Uterus (tissue), 2 donors: ENCODE measurements at regions not wholly inside any gene's neighbourhood (a gene's known extent, or its start where the extent isn't known, plus 50 kb on each side); places are given as distances from the start of the nearest gene placed in this dataset.

Experiments used
- CTCF ChIP-seq, 4 experiments: fragments of 200-600 bp in 2 of 4; fragments of 450-650 bp in 2 of 4; sonication (generic) in 2 of 4; IDR thresholded peaks; one replicate each; pipeline ENCODE4 v1.5.1; 2016 to 2019; ENCODE audit warnings: antibody characterized with exemption in 4 of 4, mild to moderate bottlenecking in 2 of 4, moderate library complexity in 1 of 4
- POLR2A ChIP-seq, 2 donors: fragments of 450-650 bp; IDR thresholded peaks; one replicate each; pipeline ENCODE4 v1.6.1; 2016; ENCODE audit warnings: antibody characterized with exemption in 2 of 2, mild to moderate bottlenecking in 1 of 2, moderate library complexity in 1 of 2

- no peak for TF ChIP-seq CTCF (IDR thresholded peaks at IDR 0.05)
- no peak for TF ChIP-seq POLR2A (IDR thresholded peaks at IDR 0.05)
Measured at GRCh38 chr4:130043732-130044160, 947.8 kb downstream of the C4orf33 start.
